Epithelial cell of esophagus (primary cell): ENCODE measurements at regions not wholly inside any gene's neighbourhood (a gene's known extent, or its start where the extent isn't known, plus 50 kb on each side); places are given as distances from the start of the nearest gene placed in this dataset.
A peak's percentile ranks its signal among the peaks of the same experiment; 100 is the strongest.

Source experiments
- DNase-seq: peaks from one replicate; pipeline ENCODE4 v3.0.0; 2010; ENCODE audit warnings: low read depth
- H3K4me3 ChIP-seq: 2 replicates; pipeline ENCODE4 v1.5.1; 2011; ENCODE audit warnings: mild to moderate bottlenecking, low read length, control low read depth
- TF ChIP-seq, protein P1 (sequence below): IDR thresholded peaks from 2 replicates; pipeline ENCODE4 v1.5.1; 2011; ENCODE audit warnings: low read depth, mild to moderate bottlenecking, low read length, control low read depth, inconsistent platforms; ENCODE audit not compliant: insufficient read depth; ENCODE audit errors: missing control alignments

DNA sequence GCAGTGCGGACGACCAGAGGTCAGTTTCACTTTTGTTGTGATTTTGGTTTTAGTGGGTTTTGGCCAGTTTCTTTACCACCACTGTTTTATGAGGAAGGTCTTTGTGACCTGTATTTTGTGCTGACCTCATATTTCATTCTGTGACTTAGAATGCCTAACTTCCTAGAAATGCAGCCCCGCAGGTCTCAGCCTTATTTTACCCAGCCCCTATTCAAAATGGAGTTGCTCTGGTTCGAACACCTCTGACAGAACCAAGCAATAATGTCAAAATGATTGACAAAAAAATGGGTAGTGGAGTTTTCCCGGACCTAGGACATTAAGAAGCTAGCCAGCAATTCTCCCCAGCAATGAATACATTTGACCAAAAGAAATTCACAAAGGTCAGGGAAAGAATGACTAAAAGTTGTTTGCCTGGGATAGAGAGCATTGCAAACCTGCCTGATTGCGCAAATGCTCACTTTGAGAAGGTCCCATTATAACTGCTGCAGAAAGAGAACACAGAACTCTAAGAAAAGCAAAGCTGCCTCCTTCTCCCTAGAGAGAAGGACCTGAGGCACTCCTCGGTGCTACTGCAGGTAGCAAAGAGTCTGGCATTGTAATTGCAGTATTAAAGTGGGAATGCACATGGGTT, 288.8 kb downstream of the ADGB start:
- DNase-seq, result peak; percentile 21
- TF ChIP-seq, protein P1, sequence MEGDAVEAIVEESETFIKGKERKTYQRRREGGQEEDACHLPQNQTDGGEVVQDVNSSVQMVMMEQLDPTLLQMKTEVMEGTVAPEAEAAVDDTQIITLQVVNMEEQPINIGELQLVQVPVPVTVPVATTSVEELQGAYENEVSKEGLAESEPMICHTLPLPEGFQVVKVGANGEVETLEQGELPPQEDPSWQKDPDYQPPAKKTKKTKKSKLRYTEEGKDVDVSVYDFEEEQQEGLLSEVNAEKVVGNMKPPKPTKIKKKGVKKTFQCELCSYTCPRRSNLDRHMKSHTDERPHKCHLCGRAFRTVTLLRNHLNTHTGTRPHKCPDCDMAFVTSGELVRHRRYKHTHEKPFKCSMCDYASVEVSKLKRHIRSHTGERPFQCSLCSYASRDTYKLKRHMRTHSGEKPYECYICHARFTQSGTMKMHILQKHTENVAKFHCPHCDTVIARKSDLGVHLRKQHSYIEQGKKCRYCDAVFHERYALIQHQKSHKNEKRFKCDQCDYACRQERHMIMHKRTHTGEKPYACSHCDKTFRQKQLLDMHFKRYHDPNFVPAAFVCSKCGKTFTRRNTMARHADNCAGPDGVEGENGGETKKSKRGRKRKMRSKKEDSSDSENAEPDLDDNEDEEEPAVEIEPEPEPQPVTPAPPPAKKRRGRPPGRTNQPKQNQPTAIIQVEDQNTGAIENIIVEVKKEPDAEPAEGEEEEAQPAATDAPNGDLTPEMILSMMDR, result no peak
- H3K4me3 ChIP-seq, result no peak overlapping the region

DNA sequence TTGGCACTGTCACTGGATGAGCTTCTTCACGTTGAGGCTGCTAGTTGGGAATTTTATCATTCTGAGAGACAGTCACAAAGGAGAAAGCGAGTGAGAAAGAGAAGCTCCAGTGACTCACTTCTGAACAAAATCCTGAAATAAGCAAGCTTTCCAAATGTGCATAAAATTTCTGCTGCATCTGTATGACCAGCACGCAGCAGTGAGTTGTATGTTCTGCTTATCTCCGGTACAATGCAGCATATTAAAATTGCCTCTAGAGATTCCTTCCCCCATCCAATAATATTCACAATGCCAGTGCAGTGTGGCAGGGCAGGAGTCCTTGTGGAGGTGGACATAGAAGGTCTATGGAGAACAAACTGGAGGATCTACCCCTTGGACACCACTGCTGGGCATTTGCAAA, 290.5 kb downstream of the ADGB start:
- no peak for DNase-seq
- no peak overlapping the region for H3K4me3 ChIP-seq
- TF ChIP-seq, protein P1, result no peak

DNA sequence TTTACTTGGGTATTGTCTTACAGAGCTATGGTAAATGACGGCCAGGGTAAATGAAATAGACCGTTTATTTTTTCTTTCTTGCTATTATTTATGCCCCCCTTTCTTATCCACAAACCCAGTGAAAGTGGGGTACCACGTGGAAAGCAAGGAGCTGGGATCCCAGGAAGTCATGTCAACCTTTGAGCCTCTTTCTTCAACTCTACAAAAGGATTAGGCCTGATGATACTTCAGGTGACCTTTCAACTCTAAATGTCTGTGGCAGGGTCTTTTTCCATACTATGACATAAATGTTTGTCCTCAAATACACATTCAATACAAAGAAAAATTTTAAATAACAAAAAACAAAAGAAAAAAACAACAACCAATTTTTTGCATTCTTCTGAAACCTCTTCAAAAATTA, 291.4 kb downstream of the ADGB start:
- H3K4me3 ChIP-seq, result no peak overlapping the region
- DNase-seq, result no peak
- TF ChIP-seq, protein P1, result no peak

DNA sequence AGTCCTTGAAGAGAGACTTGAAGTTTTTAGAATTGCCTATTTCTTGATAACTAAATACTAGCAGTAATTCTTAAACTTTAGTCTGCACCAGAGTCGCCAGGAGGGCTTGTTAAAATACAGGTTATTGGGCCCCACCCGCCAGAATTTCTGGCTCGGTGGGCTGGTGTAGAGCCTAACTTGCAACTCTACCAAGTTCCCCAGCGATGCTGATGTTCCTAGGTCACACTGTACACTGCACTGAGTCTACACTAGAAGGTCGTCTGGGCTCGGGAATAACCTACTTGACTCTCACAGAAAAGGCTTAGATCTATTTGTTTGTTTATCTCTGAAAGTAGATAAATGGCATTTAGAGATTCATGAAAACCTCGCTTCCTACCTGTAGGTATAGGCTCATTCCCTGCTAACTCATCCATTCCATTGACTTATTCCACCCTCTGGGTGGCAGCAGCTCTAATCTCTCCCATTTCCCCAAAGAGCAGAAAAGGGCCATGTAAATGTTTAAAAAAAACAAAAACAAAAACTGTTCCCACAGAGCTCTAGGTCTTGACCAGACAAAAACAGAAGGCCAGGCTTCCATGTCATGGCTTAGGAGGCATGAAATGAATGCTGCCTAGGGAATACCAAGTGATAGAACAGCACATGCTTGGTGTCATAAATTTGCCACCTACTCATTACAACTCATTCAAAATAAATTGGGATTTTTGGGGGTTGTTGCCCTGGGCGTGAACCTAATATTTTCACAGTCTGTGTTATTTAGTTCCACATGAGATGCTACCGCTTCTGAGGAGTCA, 292.1 kb downstream of the ADGB start:
- TF ChIP-seq, protein P1, result peak; percentile 38
- DNase-seq, result no peak
- H3K4me3 ChIP-seq, result no peak overlapping the region

DNA sequence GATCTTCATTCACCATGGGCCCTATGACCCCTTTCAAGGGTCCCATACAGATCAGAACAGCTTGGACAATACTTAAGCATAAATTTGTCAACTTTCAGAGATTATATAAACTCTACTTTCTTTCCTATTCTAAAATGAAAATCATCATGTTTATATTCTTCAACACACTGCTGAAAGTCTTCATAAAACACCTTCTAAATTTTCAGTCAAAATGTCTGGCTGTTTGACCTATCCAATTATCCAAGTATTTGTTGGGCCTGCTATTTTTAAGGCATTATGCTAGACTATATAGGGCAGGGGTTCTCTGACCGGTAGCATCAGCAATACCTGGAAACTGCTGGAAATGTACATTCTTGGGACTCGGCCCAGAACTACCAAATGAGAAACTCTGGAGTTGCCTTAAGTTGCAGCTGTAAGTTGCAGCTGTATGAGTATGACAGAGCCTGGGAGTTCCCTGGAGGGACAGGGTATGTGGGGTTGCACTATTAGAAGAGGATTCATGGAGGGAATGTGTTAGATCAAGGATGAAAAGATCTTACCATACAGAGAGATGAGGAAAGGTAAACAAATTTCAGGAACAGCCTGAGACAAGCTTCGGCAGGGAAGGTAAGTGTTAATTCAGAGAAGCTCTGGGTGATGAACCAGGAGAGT, 293.0 kb downstream of the ADGB start:
- no peak overlapping the region for H3K4me3 ChIP-seq
- DNase-seq, result no peak
- TF ChIP-seq, protein P1, result no peak

DNA sequence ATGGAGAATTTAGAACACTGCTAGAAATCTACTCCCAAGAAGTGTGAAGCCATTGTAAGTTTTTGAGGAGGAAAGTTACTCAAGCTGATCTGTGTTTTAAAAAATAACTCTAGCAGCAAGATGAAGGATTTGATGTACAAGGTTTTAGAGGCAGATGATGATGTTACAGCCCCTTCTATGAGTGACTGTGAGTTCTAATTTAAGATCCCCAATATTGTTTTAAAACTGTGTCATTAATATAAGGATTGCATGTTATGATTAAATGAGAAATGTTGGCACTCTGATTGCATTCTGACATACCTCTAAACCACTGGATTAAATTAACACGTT, 293.5 kb downstream of the ADGB start:
- no peak for DNase-seq

More for the DNA sequence above, 293.5 kb downstream of the ADGB start:
- H3K4me3 ChIP-seq, result no peak overlapping the region
- TF ChIP-seq, protein P1, result no peak
